PC-9 (cell line): ENCODE measurements at regions not wholly inside any gene's neighbourhood (a gene's known extent, or its start where the extent isn't known, plus 50 kb on each side); places are given as distances from the start of the nearest gene placed in this dataset.

Experiments
- BruUV-seq: library from RNA; stranded (reverse); fragments of 400-500 nt; replicated peaks from 2 replicates; lab custom pipeline; 2021; lab: Mats Ljungman, UMichigan
- CTCF ChIA-PET: fragments of 300-600 bp; sonication (Branson Sonifier 250); formaldehyde crosslinking; loops from one replicate; lab custom pipeline; 2022; ENCODE audit warnings: antibody characterized with exemption; lab: Charles Lee
- POLR2A ChIA-PET: fragments of 300-600 bp; sonication (Branson Sonifier 250); formaldehyde crosslinking; loops from one replicate; lab custom pipeline; 2022; ENCODE audit warnings: antibody characterized with exemption; ENCODE audit not compliant: unreplicated experiment; lab: Charles Lee
- DNase-seq, 2 experiments: peaks; one replicate each; pipeline versions ENCODE4 v3.0.0 to v3.0.0-alpha.2; 2015 to 2022; ENCODE audit warnings: mixed read lengths in 1 of 2
- H2AFZ ChIP-seq: fragments of 200-600 bp; sonication (generic); 2 replicates; pipeline ENCODE4 v1.8.1; 2017; ENCODE audit warnings: antibody characterized with exemption
- H3F3A ChIP-seq: fragments of 200-600 bp; sonication (generic); 2 replicates; pipeline ENCODE4 v1.8.1; 2017; ENCODE audit warnings: antibody characterized with exemption, mild to moderate bottlenecking, low read depth; ENCODE audit not compliant: insufficient read depth
- H3K27ac ChIP-seq: fragments of 200-600 bp; sonication (generic); 2 replicates; pipeline ENCODE4 v1.6.1; 2016; ENCODE audit warnings: mixed run types
- H3K27me3 ChIP-seq: fragments of 200-600 bp; sonication (generic); 2 replicates; pipeline ENCODE4 v1.6.1; 2016; ENCODE audit warnings: low read depth, mixed run types; ENCODE audit not compliant: insufficient read depth
- H3K36me3 ChIP-seq: fragments of 200-600 bp; sonication (generic); 2 replicates; pipeline ENCODE4 v1.6.1; 2016; ENCODE audit warnings: low read depth, mixed run types
- H3K4me1 ChIP-seq: fragments of 200-600 bp; sonication (generic); replicated peaks from 2 replicates; pipeline ENCODE4 v1.6.1; 2016; ENCODE audit warnings: mixed run types; ENCODE audit not compliant: insufficient read depth
- H3K4me2 ChIP-seq: fragments of 200-600 bp; sonication (generic); 2 replicates; pipeline ENCODE4 v1.6.1; 2017; ENCODE audit warnings: mixed run types
- H3K4me3 ChIP-seq: fragments of 200-600 bp; sonication (generic); 2 replicates; pipeline ENCODE4 v1.6.1; 2016; ENCODE audit warnings: mixed run types
- H3K79me2 ChIP-seq: fragments of 200-600 bp; sonication (generic); 2 replicates; pipeline ENCODE4 v1.6.1; 2017; ENCODE audit warnings: low read depth, mixed run types
- H3K9me2 ChIP-seq: fragments of 200-600 bp; sonication (generic); 2 replicates; pipeline ENCODE4 v1.8.1; 2017; ENCODE audit warnings: mild to moderate bottlenecking; ENCODE audit not compliant: insufficient read depth
- H3K9me3 ChIP-seq: fragments of 200-600 bp; sonication (generic); 2 replicates; pipeline ENCODE4 v1.8.1; 2016; ENCODE audit warnings: low read depth; ENCODE audit not compliant: insufficient read depth
- H4K20me1 ChIP-seq: fragments of 200-600 bp; sonication (generic); 2 replicates; pipeline ENCODE4 v1.8.1; 2017; ENCODE audit not compliant: insufficient read depth
- CTCF ChIP-seq: fragments of 200-600 bp; sonication (generic); conservative IDR thresholded peaks from 2 replicates; pipeline ENCODE4 v1.6.1; 2017; ENCODE audit warnings: mixed run types, antibody characterized with exemption, mild to moderate bottlenecking, moderate library complexity
- EZH2 ChIP-seq: fragments of 200-600 bp; sonication (generic); IDR thresholded peaks from 2 replicates; pipeline ENCODE4 v1.8.0; 2017; ENCODE audit warnings: antibody characterized with exemption, low read depth
- intact Hi-C: fragments of 100-400 bp; cut with micrococcal nuclease; formaldehyde crosslinking; loops from one replicate; pipeline ENCODE4 v1.10.0; 2022; ENCODE audit not compliant: unreplicated experiment

- intact Hi-C loops: no loop called here
- H3K27me3 ChIP-seq: peaks cover 100% of the 10 kb centered on the region
- POLR2A ChIA-PET: no interaction called here
Measured at GRCh38 chr16:66228792-66229191, 137.7 kb upstream of the CDH5 start.

GRCh38 chr16:66227766-66228530 is 138.5 kb upstream of the CDH5 start:
- CTCF ChIA-PET: no interaction called here
- Histone ChIP-seq H3K4me3 (no peak overlapping the region), H3K27ac (no peak overlapping the region), H3K4me1 (no peaks in the 10 kb centered on the region), H3K27me3 (peaks cover 100% of the 10 kb centered on the region), H3K79me2 (no peaks in the 10 kb centered on the region), H4K20me1 (no peaks in the 10 kb centered on the region), H3K9me2 (no peaks in the 10 kb centered on the region), H3F3A (no peaks in the 10 kb centered on the region), H2AFZ (no peak overlapping the region), H3K36me3 (no peaks in the 10 kb centered on the region), H3K4me2 (no peak overlapping the region), H3K9me3 (no peaks in the 10 kb centered on the region)
- BruUV-seq: no TSS peak
- intact Hi-C loops: no loop called here
- TF ChIP-seq EZH2 (no peak), CTCF (no peak)
- POLR2A ChIA-PET: no interaction called here
- no peak for DNase-seq

More at GRCh38 chr16:66228792-66229191, 137.7 kb upstream of the CDH5 start:
- H3K79me2 ChIP-seq: no peaks in the 10 kb centered on the region
- BruUV-seq: no TSS peak
- H4K20me1 ChIP-seq: no peaks in the 10 kb centered on the region
- no peak overlapping the region for H2AFZ ChIP-seq
- no peaks in the 10 kb centered on the region for H3K4me1 ChIP-seq
- no peak overlapping the region for H3K4me2 ChIP-seq
- no peaks in the 10 kb centered on the region for H3K36me3 ChIP-seq
- H3K27ac ChIP-seq: no peak overlapping the region
- TF ChIP-seq EZH2 (no peak), CTCF (no peak)
- no peak overlapping the region for H3K4me3 ChIP-seq
- DNase-seq: no peak
- H3K9me3 ChIP-seq: no peaks in the 10 kb centered on the region
- H3F3A ChIP-seq: no peaks in the 10 kb centered on the region
- H3K9me2 ChIP-seq: no peaks in the 10 kb centered on the region
- CTCF ChIA-PET: no interaction called here

- H3K9me3 ChIP-seq: no peaks in the 10 kb centered on the region
- no peak overlapping the region for H3K4me3 ChIP-seq
- no TSS peak for BruUV-seq
- peaks cover 95% of the 10 kb centered on the region for H3K27me3 ChIP-seq
- H3F3A ChIP-seq: no peaks in the 10 kb centered on the region
- no peaks in the 10 kb centered on the region for H3K4me1 ChIP-seq
- no peaks in the 10 kb centered on the region for H3K79me2 ChIP-seq
- POLR2A ChIA-PET: no interaction called here
- H3K9me2 ChIP-seq: no peaks in the 10 kb centered on the region
- intact Hi-C loops: no loop called here
- no peak overlapping the region for H2AFZ ChIP-seq
- no peak for DNase-seq
- no peak overlapping the region for H3K27ac ChIP-seq
- TF ChIP-seq EZH2: no peak
- TF ChIP-seq CTCF: no peak
- no peak overlapping the region for H3K4me2 ChIP-seq
- H4K20me1 ChIP-seq: no peaks in the 10 kb centered on the region
- H3K36me3 ChIP-seq: no peaks in the 10 kb centered on the region
- CTCF ChIA-PET: no interaction called here
Measured at GRCh38 chr16:66226762-66227161, 139.7 kb upstream of the CDH5 start.
